ENCODE measurements at regions not wholly inside any gene's neighbourhood (a gene's known extent, or its start where the extent isn't known, plus 50 kb on each side); places are given as distances from the start of the nearest gene placed in this dataset.

GRCh38 chr22:27435844-27436576 is 365.5 kb downstream of the MN1 start:
- no peak for DNase-seq

DNA sequence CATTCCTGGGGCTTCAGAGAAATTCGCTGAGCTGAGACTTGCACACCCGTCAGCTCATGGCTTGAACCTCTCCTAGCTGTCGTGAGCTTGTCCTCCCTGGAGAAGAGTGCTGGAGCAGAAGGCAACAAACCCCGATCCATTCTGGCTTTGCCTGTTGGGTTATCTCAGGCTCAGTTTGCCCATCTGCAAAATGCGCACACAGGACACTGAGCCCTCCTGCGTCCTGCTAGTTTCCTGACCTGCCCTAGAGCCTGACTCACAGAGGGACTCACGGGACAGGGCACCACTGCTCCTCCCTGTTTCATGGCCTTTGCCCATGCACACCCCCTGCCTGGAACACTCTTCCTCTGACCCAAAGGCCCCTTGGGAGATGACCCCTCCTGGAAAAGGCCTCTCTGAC is 365.0 kb downstream of the MN1 start:
- DNase-seq, result no peak

DNA sequence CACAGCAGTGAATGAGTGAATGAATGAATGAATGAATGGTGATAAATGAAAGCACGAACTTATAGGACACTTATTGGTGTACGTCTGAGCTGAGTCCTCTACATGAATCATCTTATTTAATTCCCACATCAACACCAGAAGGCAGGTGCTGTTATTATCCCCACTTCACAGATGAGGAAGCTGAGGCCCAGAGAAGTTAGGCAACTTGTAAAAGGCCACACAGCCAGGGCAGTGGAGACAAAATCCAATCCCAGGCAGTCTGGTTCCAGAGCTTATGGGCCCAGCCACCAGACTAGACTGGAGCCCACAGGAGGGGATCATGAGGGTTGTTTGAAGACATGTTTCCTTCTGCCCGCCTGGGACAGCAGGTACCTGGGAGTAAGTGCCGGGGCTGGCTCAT is 364.0 kb downstream of the MN1 start:
- no peak for DNase-seq

GRCh38 chr22:27438271-27438980 is 363.1 kb downstream of the MN1 start:
- no peak for DNase-seq

DNA sequence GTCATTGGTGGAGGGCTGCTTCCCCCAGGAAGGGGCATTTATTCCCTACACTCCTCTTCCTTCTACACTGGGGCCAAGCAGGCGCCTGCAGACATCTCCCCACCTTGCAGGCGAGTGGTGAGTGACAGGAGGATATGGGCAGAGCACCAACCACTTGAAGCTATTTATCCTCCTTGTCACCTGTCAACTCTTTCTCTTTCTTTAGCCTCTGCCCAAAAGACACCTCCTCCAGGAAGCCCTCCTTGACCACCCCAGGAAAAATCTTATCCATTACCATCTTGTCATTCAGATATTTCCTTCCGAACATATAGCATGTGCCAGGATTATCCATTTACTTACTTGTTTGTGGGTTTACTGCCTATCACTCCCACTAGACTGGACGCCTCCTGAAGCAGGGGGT is 362.4 kb downstream of the MN1 start:
- DNase-seq, result no peak

GRCh38 chr22:27440304-27440865 is 361.2 kb downstream of the MN1 start:
- DNase-seq, result no peak

DNA sequence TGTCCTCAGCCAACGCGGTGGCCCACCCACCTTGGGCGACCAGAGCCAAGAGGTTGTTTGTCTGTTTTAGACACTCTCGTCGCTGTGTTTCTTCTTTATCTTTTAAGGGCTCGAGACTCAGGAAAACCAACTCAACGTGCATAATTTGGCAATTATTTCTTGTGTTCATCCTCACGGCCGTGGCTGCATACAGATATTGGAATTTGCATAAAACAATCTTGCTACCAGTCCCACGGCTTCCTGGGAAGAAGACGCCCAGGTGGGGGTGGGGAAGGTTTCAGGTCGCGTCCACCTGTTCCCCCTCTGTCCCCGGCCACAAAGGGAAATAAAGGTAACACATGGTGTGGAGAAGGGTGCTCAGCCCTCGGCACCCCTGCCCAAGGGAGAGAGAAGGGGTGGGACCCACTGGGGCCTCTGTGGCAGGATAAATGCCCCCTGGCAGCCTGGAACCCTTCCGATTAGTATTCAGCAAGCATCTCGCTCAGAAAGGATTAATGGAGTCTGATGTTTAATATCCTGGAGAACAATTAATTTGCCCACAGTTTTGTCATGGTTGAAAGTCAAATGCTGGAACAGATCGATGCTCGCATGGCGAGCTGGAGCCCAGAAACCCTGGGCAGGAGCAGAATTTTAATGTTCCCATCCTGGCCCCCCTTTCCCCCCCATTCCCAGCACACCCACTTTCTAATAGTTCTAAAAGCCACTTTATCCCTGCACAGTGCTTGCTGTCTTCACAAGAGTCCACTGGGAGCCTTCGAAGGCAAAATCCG is 359.7 kb downstream of the MN1 start:
- no peak for DNase-seq

- DNase-seq, result no peak
Measured at GRCh38 chr22:27443306-27443705, 358.2 kb downstream of the MN1 start.

- DNase-seq, result no peak
Measured at GRCh38 chr22:27445881-27446280, 355.7 kb downstream of the MN1 start.

DNA sequence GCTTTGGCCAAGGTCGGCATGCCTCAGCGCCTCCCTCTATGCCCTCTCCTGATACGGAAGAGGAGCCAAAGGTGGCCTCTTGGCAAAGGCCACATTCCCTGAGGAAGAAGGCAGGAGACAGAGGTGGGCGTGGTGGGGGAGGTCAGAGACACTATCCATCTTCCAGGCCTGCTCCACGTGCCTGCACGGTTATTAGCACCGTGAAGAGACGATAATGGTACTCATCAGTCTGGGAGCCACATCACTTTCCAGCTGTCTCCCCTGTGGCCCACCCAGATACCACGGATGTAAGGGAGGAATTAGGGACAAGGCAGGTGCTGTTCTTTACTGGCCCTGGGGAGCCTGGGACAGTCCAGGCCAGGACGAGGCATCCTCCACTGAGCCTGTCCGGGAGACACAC is 354.3 kb downstream of the MN1 start:
- DNase-seq, result no peak

DNA sequence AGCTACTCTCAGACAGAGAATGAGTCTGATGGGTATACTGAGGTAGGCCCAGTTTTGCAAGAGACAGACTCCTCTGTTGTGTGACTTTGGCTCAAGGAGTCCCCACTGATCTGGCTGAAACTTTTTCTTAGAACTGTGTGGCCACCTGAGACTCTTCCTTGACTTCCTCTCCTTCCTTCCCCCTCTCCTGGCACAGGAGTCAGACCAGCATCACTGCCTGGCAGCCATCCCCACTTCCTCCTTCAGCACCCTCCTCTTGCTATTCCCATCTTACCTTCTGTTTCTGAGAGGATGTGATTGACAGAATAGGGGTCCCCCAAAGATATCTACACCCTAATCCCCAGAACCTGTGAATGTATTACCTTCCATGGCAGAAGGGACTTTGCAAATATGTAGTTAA is 351.1 kb downstream of the MN1 start:
- DNase-seq, result no peak

DNA sequence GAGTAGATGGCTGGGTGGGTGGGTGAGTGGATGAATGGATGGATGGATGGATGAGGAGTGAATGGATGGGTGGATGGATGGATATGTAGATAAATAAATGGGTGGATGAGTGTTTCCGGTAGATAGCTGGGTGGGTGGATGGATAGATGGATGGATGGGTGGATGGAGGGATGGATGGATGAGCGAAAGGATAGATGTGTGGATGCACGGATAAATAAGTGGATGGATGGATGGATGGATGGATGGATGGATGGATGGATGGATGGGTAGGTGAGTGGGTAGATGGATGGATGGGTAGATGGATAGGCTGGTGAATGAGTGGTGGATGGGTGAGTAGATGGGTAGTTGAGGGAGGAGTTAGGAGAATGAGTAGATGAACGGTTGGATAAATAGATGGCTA is 349.3 kb downstream of the MN1 start:
- DNase-seq, result no peak

- no peak for DNase-seq
Measured at GRCh38 chr22:27452922-27453321, 348.6 kb downstream of the MN1 start.

DNA sequence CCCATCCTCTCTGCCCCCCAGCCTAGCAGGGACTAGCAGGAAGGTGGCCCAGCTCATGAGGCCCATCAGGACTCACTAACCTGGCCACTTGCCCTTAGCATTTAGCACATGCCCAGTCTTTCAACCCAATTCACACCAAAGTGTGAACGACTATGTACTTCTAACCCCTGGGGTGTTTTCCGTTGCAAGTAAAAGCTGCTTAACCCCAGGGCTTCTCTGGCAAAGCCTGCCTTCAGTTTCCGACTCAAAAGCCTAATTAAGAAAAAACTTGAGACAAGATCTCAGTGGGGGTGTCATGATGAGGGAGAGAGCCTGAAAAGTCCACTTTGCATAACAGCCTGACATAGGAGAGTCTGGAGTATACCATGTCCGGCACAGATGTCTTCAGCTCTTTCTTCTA is 347.8 kb downstream of the MN1 start:
- DNase-seq, result no peak

DNA sequence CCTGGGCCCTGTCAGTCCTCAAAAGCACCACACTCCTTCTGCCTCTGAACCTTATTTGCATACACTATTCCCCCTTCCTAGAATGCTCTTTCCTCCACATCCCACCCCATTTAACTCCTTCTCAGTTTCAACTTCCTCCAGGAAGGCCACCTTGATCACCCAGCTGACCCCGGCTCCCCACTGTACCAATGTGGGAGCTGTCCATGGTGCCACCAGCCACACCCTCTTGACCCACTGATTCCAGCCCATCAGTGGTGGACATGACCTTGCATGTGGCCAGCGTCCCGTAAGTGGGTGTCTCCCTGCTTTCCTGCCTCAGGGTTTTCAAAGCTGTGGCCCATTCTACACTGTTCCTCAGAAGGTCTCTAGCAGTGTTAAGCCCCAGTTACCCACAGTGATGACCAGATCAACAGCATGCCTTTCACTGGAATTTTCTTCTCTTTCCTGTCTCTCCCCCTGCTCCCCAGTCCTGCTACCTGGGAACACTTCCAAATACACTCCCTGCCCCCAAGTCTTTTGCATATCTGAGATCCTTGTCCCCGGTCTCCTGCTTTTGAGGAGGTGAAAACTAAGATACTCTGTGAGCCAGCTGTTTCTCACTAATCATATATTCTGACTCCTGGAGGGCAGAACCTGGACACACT is 346.6 kb downstream of the MN1 start:
- no peak for DNase-seq

GRCh38 chr22:27455526-27455925 is 346.0 kb downstream of the MN1 start:
- no peak for DNase-seq

DNA sequence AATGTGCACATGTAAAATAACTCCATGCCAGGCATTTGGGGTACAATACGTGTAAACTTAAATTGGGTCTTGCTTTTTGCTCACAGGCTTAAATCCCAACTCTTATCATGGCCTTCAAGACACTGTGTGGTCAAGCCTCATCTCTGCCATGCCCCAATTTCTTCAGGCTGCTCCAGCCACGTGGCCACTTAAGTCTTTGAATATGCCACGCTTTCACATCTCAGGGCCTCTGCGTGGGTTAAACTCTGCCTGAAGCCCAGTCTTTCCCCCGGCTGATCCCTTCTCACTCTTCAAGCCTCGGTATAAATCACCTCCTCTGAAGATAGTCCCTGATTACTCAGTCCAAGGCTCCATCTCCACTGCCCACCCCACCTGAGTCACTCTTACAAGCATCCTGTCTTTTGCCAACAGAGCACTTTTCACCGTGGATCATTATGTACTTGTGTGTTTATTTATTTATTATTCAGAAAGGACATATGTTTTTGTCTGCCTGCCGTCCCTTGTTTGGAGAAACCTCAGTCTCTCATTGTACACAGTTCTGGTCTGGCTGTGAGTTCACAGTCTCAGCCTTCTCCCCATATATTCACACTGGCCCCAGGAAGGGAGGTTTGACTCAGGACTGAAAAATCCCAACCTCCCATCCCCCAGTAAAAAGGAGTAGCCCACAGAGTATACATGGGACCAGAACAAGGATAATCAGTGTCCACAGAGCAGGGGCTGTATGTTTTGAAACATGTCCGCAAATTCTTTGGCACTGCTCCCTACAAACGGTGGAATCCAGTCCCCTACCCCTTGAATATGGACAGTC is 344.7 kb downstream of the MN1 start:
- no peak for DNase-seq

DNA sequence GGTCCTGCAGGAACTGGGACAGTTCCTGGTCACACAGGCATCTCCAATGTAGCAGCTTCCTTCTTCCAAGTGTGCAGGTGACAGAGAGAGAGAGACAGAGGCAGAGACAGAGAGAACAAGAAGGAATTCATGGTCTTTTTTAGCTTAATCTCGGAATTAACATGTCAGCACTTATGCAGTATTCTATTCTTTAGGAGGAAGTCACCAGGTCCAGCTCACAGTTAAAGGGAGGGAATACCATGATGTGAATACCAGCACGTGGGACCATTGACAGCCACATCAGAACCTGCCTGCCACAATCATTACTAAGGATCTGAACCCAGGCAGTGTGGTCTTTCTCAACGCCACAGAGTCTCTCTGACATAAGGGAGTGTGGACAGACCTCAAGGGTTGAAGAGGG is 341.6 kb downstream of the MN1 start:
- no peak for DNase-seq

DNA sequence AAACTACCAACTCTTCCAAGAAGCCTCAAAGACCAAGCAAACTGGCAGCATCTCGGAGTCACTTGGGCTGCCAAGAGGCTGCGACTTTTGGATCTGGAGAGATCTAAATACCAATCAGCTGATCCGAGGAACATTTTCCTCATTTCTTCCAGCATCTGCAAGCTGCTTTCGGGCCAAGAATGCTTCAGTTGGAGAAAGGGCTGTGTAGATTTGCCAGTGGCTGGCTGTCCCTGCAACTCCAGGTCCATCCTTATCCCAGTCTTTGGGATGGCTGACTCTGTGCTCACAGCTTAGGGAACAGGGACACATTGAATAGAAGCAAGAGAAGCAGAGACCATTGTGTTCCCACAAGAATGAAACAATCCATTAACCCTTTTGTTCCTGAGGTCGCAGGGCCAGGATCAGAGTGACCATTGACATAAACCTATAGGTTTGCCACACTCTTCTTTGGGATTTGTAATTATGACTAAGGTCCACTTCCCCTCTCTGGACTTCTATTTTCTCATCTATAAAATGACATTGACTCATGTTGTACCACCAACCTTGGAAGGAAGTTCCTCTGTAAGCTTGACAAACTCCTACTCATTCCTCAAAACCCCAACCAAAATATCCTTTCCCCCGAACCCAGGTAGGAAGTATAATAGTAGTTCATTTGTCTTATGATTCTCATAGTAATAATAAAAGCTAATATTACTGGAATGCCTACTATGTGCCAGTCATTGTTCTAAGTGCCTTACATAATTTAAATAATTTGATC is 340.8 kb downstream of the MN1 start:
- no peak for DNase-seq

DNA sequence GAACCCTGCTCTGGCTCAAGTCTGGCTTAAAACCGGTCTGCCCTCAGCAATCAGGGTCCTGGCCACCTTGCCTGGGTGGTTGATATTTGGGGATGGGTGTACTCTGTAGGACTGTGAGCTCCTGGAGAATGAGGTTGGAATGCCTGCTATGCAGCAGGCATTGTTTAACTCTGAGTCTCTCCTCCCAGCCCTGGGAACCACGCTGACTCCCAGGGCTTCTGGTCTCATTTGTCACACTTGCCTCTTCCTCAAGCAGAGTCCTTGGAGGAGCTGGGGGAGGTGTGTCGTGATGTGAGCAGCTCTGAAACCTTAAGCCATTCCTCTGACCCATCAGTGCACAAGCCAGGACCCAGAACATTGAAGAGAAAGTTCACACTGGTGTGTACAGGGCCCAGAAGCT is 340.1 kb downstream of the MN1 start:
- DNase-seq, result no peak

DNA sequence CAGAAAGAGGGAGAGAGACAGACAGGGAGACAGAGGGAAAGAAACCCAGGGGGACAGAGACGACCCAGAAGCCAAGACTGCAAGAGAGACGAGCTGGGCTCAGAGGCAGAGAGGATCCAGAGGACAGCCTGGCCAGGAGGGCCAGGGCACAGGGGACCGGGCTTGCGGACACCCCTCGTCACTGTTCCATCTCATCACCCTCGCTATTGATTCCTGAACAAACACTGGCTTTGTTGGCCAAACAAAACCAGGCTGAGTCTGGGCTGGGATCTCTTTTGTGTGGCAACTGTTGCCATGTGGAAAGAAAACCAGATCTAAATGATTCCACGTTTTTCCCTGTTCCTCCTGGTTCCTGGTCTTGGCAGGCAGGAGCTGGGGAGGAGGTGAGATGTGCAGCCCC is 339.4 kb downstream of the MN1 start:
- DNase-seq, result no peak

Measured in T-helper 1 cell (primary cell).